ENCODE measurements at regions not wholly inside any gene's neighbourhood (a gene's known extent, or its start where the extent isn't known, plus 50 kb on each side); places are given as distances from the start of the nearest gene placed in this dataset.

DNA sequence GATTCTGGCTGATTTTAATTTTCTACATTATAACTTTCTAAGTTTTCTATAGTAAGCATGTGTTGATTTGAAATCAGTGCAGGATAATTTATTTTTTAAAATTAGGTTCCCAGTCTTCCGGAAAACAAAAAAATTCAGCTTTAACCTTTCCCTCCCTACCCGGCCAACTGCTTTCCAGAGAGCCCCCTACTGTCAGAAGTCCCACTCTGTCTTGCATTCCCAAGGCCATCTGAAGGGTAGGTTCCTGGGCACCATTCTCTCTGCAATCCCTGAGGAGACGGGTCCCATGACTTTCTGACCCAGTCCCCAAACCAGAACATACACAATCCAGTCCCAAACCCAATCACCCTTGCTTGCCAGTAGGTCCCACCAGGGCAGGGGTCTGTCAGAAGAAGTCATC is 200.3 kb downstream of the CYLD start:
- H3K4me3 ChIP-seq (ENCODE audit: low read depth, low read length), result no peak overlapping the region
- DNase-seq (ENCODE audit: low read depth), result no peak
- TF ChIP-seq CTCF (IDR thresholded peaks at IDR 0.05; ENCODE audit: insufficient read depth, low read depth, low read length, missing control alignments), result no peak

GRCh38 chr16:50941681-50942080 is 199.8 kb downstream of the CYLD start:
- H3K4me3 ChIP-seq (ENCODE audit: low read depth, low read length), result no peak overlapping the region
- DNase-seq (ENCODE audit: low read depth), result no peak
- TF ChIP-seq CTCF (IDR thresholded peaks at IDR 0.05; ENCODE audit: insufficient read depth, low read depth, low read length, missing control alignments), result no peak

GRCh38 chr16:50940275-50940854 is 198.5 kb downstream of the CYLD start:
- no peak overlapping the region for H3K4me3 ChIP-seq (ENCODE audit: low read depth, low read length)
- no peak for DNase-seq (ENCODE audit: low read depth)
- no peak for TF ChIP-seq CTCF (IDR thresholded peaks at IDR 0.05; ENCODE audit: insufficient read depth, low read depth, low read length, missing control alignments)

DNA sequence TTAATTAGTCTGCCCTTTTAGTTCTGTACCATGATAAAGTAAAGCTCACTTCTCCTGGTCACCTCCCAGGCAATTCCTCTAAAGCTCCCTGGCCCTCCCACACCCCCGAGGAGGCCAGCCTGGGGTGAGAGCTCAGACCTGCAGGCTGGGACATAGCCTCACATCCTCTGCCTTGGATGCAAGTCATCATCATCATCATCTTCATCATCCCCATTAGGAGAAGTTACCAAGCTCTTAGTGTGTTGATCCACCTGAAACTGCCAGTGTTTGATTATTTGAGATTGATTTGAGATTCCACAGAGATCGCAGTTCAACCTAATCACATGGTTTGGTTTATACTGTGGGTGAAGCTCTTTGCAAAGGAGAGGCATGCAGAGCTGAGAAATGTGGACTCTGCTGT is 197.5 kb downstream of the CYLD start:
- DNase-seq (ENCODE audit: low read depth), result no peak
- TF ChIP-seq CTCF (IDR thresholded peaks at IDR 0.05; ENCODE audit: insufficient read depth, low read depth, low read length, missing control alignments), result no peak
- H3K4me3 ChIP-seq (ENCODE audit: low read depth, low read length), result no peak overlapping the region

GRCh38 chr16:50938932-50939331 is 197.0 kb downstream of the CYLD start:
- TF ChIP-seq CTCF (IDR thresholded peaks at IDR 0.05; ENCODE audit: insufficient read depth, low read depth, low read length, missing control alignments), result no peak
- no peak overlapping the region for H3K4me3 ChIP-seq (ENCODE audit: low read depth, low read length)
- no peak for DNase-seq (ENCODE audit: low read depth)

DNA sequence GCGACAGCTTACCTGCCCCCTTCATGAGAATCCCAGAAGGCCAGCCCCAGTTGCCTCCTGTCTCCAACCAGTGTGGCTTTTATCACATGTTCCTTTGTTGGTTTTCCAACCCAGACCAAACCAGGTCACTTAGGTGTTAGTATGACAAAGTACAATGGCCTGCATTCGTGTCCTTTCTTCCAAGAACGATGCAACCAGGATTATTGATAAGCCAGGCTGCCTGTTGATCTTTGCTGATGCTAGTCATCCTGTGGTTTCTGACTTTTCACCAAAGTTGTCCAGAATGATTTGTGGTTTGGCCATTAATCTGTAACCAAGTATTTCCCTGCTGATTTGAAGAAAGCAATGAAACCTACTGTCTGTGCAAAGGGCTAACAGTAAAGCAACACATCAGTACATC is 191.4 kb downstream of the CYLD start:
- DNase-seq (ENCODE audit: low read depth), result no peak
- TF ChIP-seq CTCF (IDR thresholded peaks at IDR 0.05; ENCODE audit: insufficient read depth, low read depth, low read length, missing control alignments), result no peak

DNA sequence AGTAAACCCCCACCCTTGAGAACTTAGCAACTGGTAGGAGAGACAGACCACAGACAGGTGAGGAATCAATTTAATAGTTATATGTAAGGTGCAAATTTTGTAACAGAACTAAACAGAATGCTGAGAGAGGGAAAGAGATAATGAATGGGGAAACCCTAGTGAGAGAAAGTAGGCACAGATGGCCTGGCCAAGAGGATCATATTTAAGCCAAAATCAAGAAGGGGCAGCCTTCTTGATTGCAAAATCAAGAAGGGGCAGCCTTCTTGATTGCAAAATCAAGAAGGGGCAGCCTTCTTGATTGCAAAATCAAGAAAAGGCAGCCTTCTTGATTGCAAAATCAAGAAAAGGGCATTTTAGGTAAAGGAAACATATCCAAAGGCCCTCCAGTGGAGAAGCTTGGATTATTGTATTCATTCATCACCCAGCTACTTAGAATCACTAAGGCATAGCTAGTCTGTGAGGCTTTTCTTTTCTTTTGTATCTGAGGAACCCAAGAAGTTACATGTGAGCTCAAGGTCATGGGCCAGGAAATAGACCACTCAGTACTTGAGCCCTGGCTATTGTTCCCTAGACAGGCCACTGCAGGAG is 190.6 kb downstream of the CYLD start:
- no peak for TF ChIP-seq CTCF (IDR thresholded peaks at IDR 0.05; ENCODE audit: insufficient read depth, low read depth, low read length, missing control alignments)
- no peak for DNase-seq (ENCODE audit: low read depth)
- no peak overlapping the region for H3K4me3 ChIP-seq (ENCODE audit: low read depth, low read length)

More for the DNA sequence above, 191.4 kb downstream of the CYLD start:
- H3K4me3 ChIP-seq (ENCODE audit: low read depth, low read length), result no peak overlapping the region
